Smooth muscle cell (in vitro differentiated cells): ENCODE measurements at regions not wholly inside any gene's neighbourhood (a gene's known extent, or its start where the extent isn't known, plus 50 kb on each side); places are given as distances from the start of the nearest gene placed in this dataset.

Source experiments
- DNase-seq: peaks from one replicate; lab custom pipeline; 2025; ENCODE audit not compliant: unreplicated experiment; lab: John Stamatoyannopoulos, UW
- H2AFZ ChIP-seq: fragments of 200-600 bp; sonication (generic); 2 replicates; pipeline ENCODE4 v1.6.0; 2016; ENCODE audit warnings: antibody characterized with exemption, low read depth, mild to moderate bottlenecking
- H3F3A ChIP-seq: fragments of 200-600 bp; sonication (generic); 2 replicates; pipeline ENCODE4 v1.6.0; 2017; ENCODE audit warnings: antibody characterized with exemption, low read depth
- H3K27ac ChIP-seq: fragments of 200-600 bp; sonication (generic); 2 replicates; pipeline ENCODE4 v1.5.1; 2016; ENCODE audit warnings: low read depth, mild to moderate bottlenecking
- H3K27me3 ChIP-seq: fragments of 200-600 bp; sonication (generic); 2 replicates; pipeline ENCODE4 v1.6.1; 2016; ENCODE audit warnings: low read depth, mild to moderate bottlenecking
- H3K36me3 ChIP-seq: fragments of 200-600 bp; sonication (generic); 2 replicates; pipeline ENCODE4 v1.5.1; 2016; ENCODE audit warnings: low read depth
- H3K4me1 ChIP-seq: fragments of 200-600 bp; sonication (generic); 2 replicates; pipeline ENCODE4 v1.5.1; 2016; ENCODE audit warnings: low read depth
- H3K4me2 ChIP-seq: fragments of 200-600 bp; sonication (generic); 2 replicates; pipeline ENCODE4 v1.6.0; 2016; ENCODE audit warnings: mild to moderate bottlenecking
- H3K4me3 ChIP-seq: fragments of 200-600 bp; sonication (generic); 2 replicates; pipeline ENCODE4 v1.5.1; 2016; ENCODE audit warnings: mild to moderate bottlenecking
- H3K79me2 ChIP-seq: fragments of 200-600 bp; sonication (generic); 2 replicates; pipeline ENCODE4 v1.6.0; 2016; ENCODE audit warnings: low read depth, mild to moderate bottlenecking
- H3K9ac ChIP-seq: fragments of 200-600 bp; sonication (generic); 2 replicates; pipeline ENCODE4 v1.6.0; 2016; ENCODE audit warnings: low read depth
- H3K9me3 ChIP-seq: fragments of 200-600 bp; sonication (generic); replicated peaks from 2 replicates; pipeline ENCODE4 v1.5.1; 2016; ENCODE audit warnings: low read depth
- H4K20me1 ChIP-seq: fragments of 200-600 bp; sonication (generic); 2 replicates; pipeline ENCODE4 v1.6.0; 2016; ENCODE audit warnings: low read depth
- CTCF ChIP-seq: fragments of 200-600 bp; sonication (generic); IDR thresholded peaks from 2 replicates; pipeline ENCODE4 v1.5.1; 2017; ENCODE audit warnings: borderline replicate concordance, mild to moderate bottlenecking, antibody characterized with exemption; ENCODE audit not compliant: insufficient read depth, poor library complexity, severe bottlenecking
- WGBS: methylation state at CpG from one replicate; pipeline ENCODE4 v1.1.7; 2016; ENCODE audit warnings: low lambda C conversion rate; 5-methylcytosine and 5-hydroxymethylcytosine counted together

GRCh38 chr16:52074133-52074532 is 472.8 kb downstream of the TOX3 start:
- Histone ChIP-seq H3K9me3 (no peaks in the 10 kb centered on the region), H3K27me3 (no peaks in the 10 kb centered on the region)

GRCh38 chr16:52073024-52073423 is 473.9 kb downstream of the TOX3 start:
- Histone ChIP-seq H3K4me1 (no peaks in the 10 kb centered on the region), H3K27ac (no peak overlapping the region), H3K27me3 (no peaks in the 10 kb centered on the region), H4K20me1 (no peaks in the 10 kb centered on the region), H3K4me3 (no peak overlapping the region), H3K4me2 (no peak overlapping the region), H3K36me3 (no peaks in the 10 kb centered on the region), H3K79me2 (no peaks in the 10 kb centered on the region), H2AFZ (no peak overlapping the region), H3K9me3 (no peaks in the 10 kb centered on the region), H3F3A (no peaks in the 10 kb centered on the region), H3K9ac (no peak overlapping the region)
- no peak for TF ChIP-seq CTCF
- 83% methylated on average over 3 of the region's 3 CpGs for WGBS
- DNase-seq: no peak

More at GRCh38 chr16:52074133-52074532, 472.8 kb downstream of the TOX3 start:
- Histone ChIP-seq H3K4me2 (no peak overlapping the region), H3K79me2 (no peaks in the 10 kb centered on the region), H3K9ac (no peak overlapping the region), H2AFZ (no peak overlapping the region), H3K36me3 (no peaks in the 10 kb centered on the region), H3K27ac (no peak overlapping the region), H3F3A (no peaks in the 10 kb centered on the region), H4K20me1 (no peaks in the 10 kb centered on the region), H3K4me3 (no peak overlapping the region), H3K4me1 (no peaks in the 10 kb centered on the region)
- 94% methylated on average over 3 of the region's 3 CpGs for WGBS
- no peak for TF ChIP-seq CTCF
- DNase-seq: no peak

- H3F3A ChIP-seq: no peaks in the 10 kb centered on the region
- no peaks in the 10 kb centered on the region for H3K79me2 ChIP-seq
- H3K36me3 ChIP-seq: no peaks in the 10 kb centered on the region
- no peak overlapping the region for H3K9ac ChIP-seq
- H4K20me1 ChIP-seq: no peaks in the 10 kb centered on the region
- TF ChIP-seq CTCF: no peak
- H2AFZ ChIP-seq: no peak overlapping the region
- no peaks in the 10 kb centered on the region for H3K4me1 ChIP-seq
- H3K9me3 ChIP-seq: no peaks in the 10 kb centered on the region
- no peaks in the 10 kb centered on the region for H3K27me3 ChIP-seq
- no peak for DNase-seq
- H3K4me2 ChIP-seq: no peak overlapping the region
- no peak overlapping the region for H3K4me3 ChIP-seq
- WGBS: 83% methylated on average over 4 of the region's 4 CpGs
- no peak overlapping the region for H3K27ac ChIP-seq
These were observed 475.8 kb downstream of the TOX3 start for GRCh38 chr16:52071101-52071500.

- no peaks in the 10 kb centered on the region for H3K4me1 ChIP-seq
- no peak overlapping the region for H3K9ac ChIP-seq
- no peak for TF ChIP-seq CTCF
- no peaks in the 10 kb centered on the region for H3K36me3 ChIP-seq
- no peak overlapping the region for H3K4me3 ChIP-seq
- no peaks in the 10 kb centered on the region for H4K20me1 ChIP-seq
- no peak overlapping the region for H3K27ac ChIP-seq
- H3K27me3 ChIP-seq: no peaks in the 10 kb centered on the region
- no peaks in the 10 kb centered on the region for H3K79me2 ChIP-seq
- H3F3A ChIP-seq: no peaks in the 10 kb centered on the region
- H3K9me3 ChIP-seq: no peaks in the 10 kb centered on the region
- DNase-seq: no peak
- H3K4me2 ChIP-seq: no peak overlapping the region
- H2AFZ ChIP-seq: peak overlapping the region; percentile 56
- 93% methylated on average over 2 of the region's 2 CpGs for WGBS
These were observed 476.4 kb downstream of the TOX3 start for GRCh38 chr16:52070341-52071057.
